Adrenal gland (tissue), 5 donors: ENCODE measurements at regions not wholly inside any gene's neighbourhood (a gene's known extent, or its start where the extent isn't known, plus 50 kb on each side); places are given as distances from the start of the nearest gene placed in this dataset.

Experiments
- CTCF ChIP-seq, 6 experiments: fragments of 450-650 bp in 4 of 6; fragments of 200-600 bp in 2 of 6; sonication (generic) in 1 of 6; IDR thresholded peaks; 1 replicate in 5 of 6; 2 replicates in 1 of 6; pipeline versions ENCODE4 v1.5.1 to v1.8.0; 2016 to 2021; ENCODE audit warnings: antibody characterized with exemption in 6 of 6, mild to moderate bottlenecking in 2 of 6, moderate library complexity in 1 of 6
- POLR2A ChIP-seq, 2 donors: fragments of 450-650 bp; IDR thresholded peaks; one replicate each; pipeline ENCODE4 v1.6.1; 2017; ENCODE audit warnings: antibody characterized with exemption in 2 of 2, mild to moderate bottlenecking in 2 of 2, moderate library complexity in 1 of 2
- donor health status: DM: no; HTN: no; CAD: no.

- no peak for TF ChIP-seq CTCF (IDR thresholded peaks at IDR 0.05)
- no peak for TF ChIP-seq POLR2A (IDR thresholded peaks at IDR 0.05)
These were observed 202.9 kb upstream of the PITRM1 start for GRCh38 chr10:3375505-3375904.
